ENCODE measurements at regions not wholly inside any gene's neighbourhood (a gene's known extent, or its start where the extent isn't known, plus 50 kb on each side); places are given as distances from the start of the nearest gene placed in this dataset.

GRCh38 chr9:88685966-88686365, 151.0 kb downstream of the NXNL2 start:
- Mint-ChIP-seq H3K27me3 (ENCODE audit: low read depth in 2 of 2) (no peaks in the 10 kb centered on the region), H3K4me3 (no peak overlapping the region), H3K4me1 (no peaks in the 10 kb centered on the region), H3K36me3 (no peaks in the 10 kb centered on the region), H3K9me3 (no peaks in the 10 kb centered on the region), H3K27ac (no peak overlapping the region)
- DNase-seq: no peak
- no peaks in the 10 kb centered on the region for H3K36me3 ChIP-seq (ENCODE audit: control insufficient read depth, insufficient read depth, low read length)
- no peak overlapping the region for H3K27ac ChIP-seq (ENCODE audit: low read length)
- H3K4me3 ChIP-seq (ENCODE audit: low read length): no peak overlapping the region
- no peaks in the 10 kb centered on the region for H3K4me1 ChIP-seq (ENCODE audit: control insufficient read depth, insufficient read depth, low read length)
- TF ChIP-seq CTCF (IDR thresholded peaks at IDR 0.05): no peak
- WGBS (ENCODE audit: insufficient coverage): 90% methylated on average over 22 of the region's 22 CpGs
- H3K27me3 ChIP-seq (ENCODE audit: control insufficient read depth, insufficient read depth, low read length): no peaks in the 10 kb centered on the region
- no peak for ATAC-seq
- H3K9me3 ChIP-seq (ENCODE audit: control insufficient read depth, insufficient read depth, low read length): no peaks in the 10 kb centered on the region
- intact Hi-C loops (cut with micrococcal nuclease): no loop called here

- Histone ChIP-seq H3K27ac (ENCODE audit: low read length) (no peak overlapping the region), H3K36me3 (ENCODE audit: control insufficient read depth, insufficient read depth, low read length) (no peaks in the 10 kb centered on the region), H3K4me1 (ENCODE audit: control insufficient read depth, insufficient read depth, low read length) (no peaks in the 10 kb centered on the region), H3K27me3 (ENCODE audit: control insufficient read depth, insufficient read depth, low read length) (no peaks in the 10 kb centered on the region), H3K9me3 (ENCODE audit: control insufficient read depth, insufficient read depth, low read length) (no peaks in the 10 kb centered on the region), H3K4me3 (ENCODE audit: low read length) (no peak overlapping the region)
- intact Hi-C loops (cut with micrococcal nuclease): no loop called here
- Mint-ChIP-seq H3K9me3 (no peaks in the 10 kb centered on the region), H3K4me1 (no peaks in the 10 kb centered on the region), H3K36me3 (no peaks in the 10 kb centered on the region), H3K27ac (no peak overlapping the region), H3K27me3 (ENCODE audit: low read depth in 2 of 2) (peaks cover 7 to 23% of the 10 kb centered on the region in 2 donors), H3K4me3 (no peak overlapping the region)
- whole genome bisulfite sequencing (ENCODE audit: insufficient coverage): 90% methylated on average over 4 of the region's 6 CpGs
- DNase-seq (no peak), ATAC-seq (no peak)
- no peak for TF ChIP-seq CTCF (IDR thresholded peaks at IDR 0.05)
Observed at GRCh38 chr9:88689509-88690298, 154.7 kb downstream of the NXNL2 start.

GRCh38 chr9:88690628-88691027, 155.7 kb downstream of the NXNL2 start:
- Mint-ChIP-seq H3K27me3 (ENCODE audit: low read depth in 2 of 2) (peaks cover 10 to 26% of the 10 kb centered on the region in 2 donors), H3K4me3 (no peak overlapping the region), H3K27ac (no peak overlapping the region), H3K9me3 (no peaks in the 10 kb centered on the region), H3K36me3 (no peaks in the 10 kb centered on the region), H3K4me1 (no peaks in the 10 kb centered on the region)
- ATAC-seq (no peak), DNase-seq (no peak)
- H3K9me3 ChIP-seq (ENCODE audit: control insufficient read depth, insufficient read depth, low read length): no peaks in the 10 kb centered on the region
- WGBS (ENCODE audit: insufficient coverage): 86% methylated on average over 3 of the region's 3 CpGs
- TF ChIP-seq CTCF (IDR thresholded peaks at IDR 0.05): no peak
- no peak overlapping the region for H3K4me3 ChIP-seq (ENCODE audit: low read length)
- intact Hi-C loops (cut with micrococcal nuclease): no loop called here
- H3K4me1 ChIP-seq (ENCODE audit: control insufficient read depth, insufficient read depth, low read length): no peaks in the 10 kb centered on the region
- no peaks in the 10 kb centered on the region for H3K27me3 ChIP-seq (ENCODE audit: control insufficient read depth, insufficient read depth, low read length)
- no peaks in the 10 kb centered on the region for H3K36me3 ChIP-seq (ENCODE audit: control insufficient read depth, insufficient read depth, low read length)
- no peak overlapping the region for H3K27ac ChIP-seq (ENCODE audit: low read length)

GRCh38 chr9:88691091-88691490, 156.1 kb downstream of the NXNL2 start:
- DNase-seq (no peak), ATAC-seq (no peak)
- H3K9me3 ChIP-seq (ENCODE audit: control insufficient read depth, insufficient read depth, low read length): no peaks in the 10 kb centered on the region
- Mint-ChIP-seq H3K36me3 (no peaks in the 10 kb centered on the region), H3K9me3 (no peaks in the 10 kb centered on the region), H3K4me1 (no peaks in the 10 kb centered on the region), H3K27me3 (ENCODE audit: low read depth in 2 of 2) (peaks cover 10 to 26% of the 10 kb centered on the region in 2 donors), H3K4me3 (no peak overlapping the region), H3K27ac (no peak overlapping the region)
- TF ChIP-seq CTCF (IDR thresholded peaks at IDR 0.05): no peak
- H3K36me3 ChIP-seq (ENCODE audit: control insufficient read depth, insufficient read depth, low read length): no peaks in the 10 kb centered on the region
- H3K4me3 ChIP-seq (ENCODE audit: low read length): no peak overlapping the region
- H3K27me3 ChIP-seq (ENCODE audit: control insufficient read depth, insufficient read depth, low read length): no peaks in the 10 kb centered on the region
- H3K4me1 ChIP-seq (ENCODE audit: control insufficient read depth, insufficient read depth, low read length): no peaks in the 10 kb centered on the region
- no peak overlapping the region for H3K27ac ChIP-seq (ENCODE audit: low read length)
- 100% methylated on average over 3 of the region's 3 CpGs for WGBS (ENCODE audit: insufficient coverage)
- intact Hi-C loops (cut with micrococcal nuclease): no loop called here
